DOHH2 (cell line): ENCODE measurements at regions not wholly inside any gene's neighbourhood (a gene's known extent, or its start where the extent isn't known, plus 50 kb on each side); places are given as distances from the start of the nearest gene placed in this dataset.

Experiments used
- CTCF ChIP-seq: fragments of 200-600 bp; sonication (generic); IDR thresholded peaks from one replicate; pipeline ENCODE4 v1.5.1; 2014; ENCODE audit warnings: antibody characterized with exemption, mild to moderate bottlenecking, low read depth, low read length; ENCODE audit not compliant: poor library complexity, severe bottlenecking
- EZH2phosphoT487 ChIP-seq: fragments of 200-600 bp; sonication (generic); IDR thresholded peaks from 2 replicates; pipeline ENCODE4 v1.6.1; 2017; ENCODE audit warnings: borderline replicate concordance, mild to moderate bottlenecking, antibody characterized with exemption, low read length, moderate library complexity, mixed read lengths

GRCh38 chr6:164720-165119, 127.6 kb upstream of the DUSP22 start:
- no peak for TF ChIP-seq CTCF
- no peak for TF ChIP-seq EZH2phosphoT487
